ENCODE measurements at regions not wholly inside any gene's neighbourhood (a gene's known extent, or its start where the extent isn't known, plus 50 kb on each side); places are given as distances from the start of the nearest gene placed in this dataset.

- no peak for DNase-seq (ENCODE audit: low read depth in 2 of 2)
Observed at GRCh38 chr12:75974323-75975187, 57.0 kb downstream of the PHLDA1 start.

DNA sequence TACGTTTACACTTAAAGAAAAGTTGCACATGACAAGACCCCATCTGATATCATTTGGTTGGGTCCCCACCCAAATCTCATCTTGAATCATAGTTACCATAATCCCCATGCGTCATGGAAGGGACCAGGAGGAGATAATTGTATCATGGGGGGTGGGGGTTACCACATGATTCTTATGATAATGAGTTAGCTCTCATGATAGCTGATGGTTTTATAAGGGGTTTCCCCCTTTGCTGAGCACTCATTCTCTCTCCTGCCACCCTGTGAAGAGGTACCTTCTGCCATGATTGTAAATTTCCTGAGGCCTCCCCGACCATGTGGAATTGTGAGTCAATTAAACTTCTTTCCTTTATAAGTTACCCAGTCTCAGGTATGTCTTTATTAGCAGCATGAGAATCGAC, 60.3 kb downstream of the PHLDA1 start:
- DNase-seq (ENCODE audit: low read depth in 2 of 2): no peak

GRCh38 chr12:75970310-75970709, 61.3 kb downstream of the PHLDA1 start:
- no peak for DNase-seq (ENCODE audit: low read depth in 2 of 2)

- no peak for DNase-seq (ENCODE audit: low read depth in 2 of 2)
Observed at GRCh38 chr12:75969768-75970167, 61.8 kb downstream of the PHLDA1 start.

- no peak for DNase-seq (ENCODE audit: low read depth in 2 of 2)
Observed at GRCh38 chr12:75965661-75966060, 65.9 kb downstream of the PHLDA1 start.

DNA sequence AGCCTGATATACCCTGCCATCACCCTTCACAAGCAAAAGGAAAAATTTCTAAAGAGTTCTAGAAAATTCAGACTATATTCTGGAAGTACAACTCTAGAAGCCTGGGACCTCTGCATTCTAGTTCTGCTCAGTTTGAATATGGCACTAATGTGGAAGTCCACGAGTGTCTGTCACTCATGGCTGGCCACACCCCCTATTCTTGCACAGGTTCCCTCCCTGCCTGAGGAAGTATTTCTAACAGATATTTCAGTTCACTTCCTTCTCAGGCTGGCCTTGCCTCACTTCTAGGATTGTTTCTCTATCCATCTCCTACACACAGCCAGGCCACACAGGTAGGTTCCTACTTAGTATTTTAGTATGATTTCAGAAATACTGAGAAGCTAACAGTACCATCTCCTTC, 67.4 kb downstream of the PHLDA1 start:
- DNase-seq (ENCODE audit: low read depth in 2 of 2): no peak

GRCh38 chr12:75961878-75962277, 69.7 kb downstream of the PHLDA1 start:
- DNase-seq (ENCODE audit: low read depth in 2 of 2): no peak

- no peak for DNase-seq (ENCODE audit: low read depth in 2 of 2)
Observed at GRCh38 chr12:75960954-75961661, 70.5 kb downstream of the PHLDA1 start.

DNA sequence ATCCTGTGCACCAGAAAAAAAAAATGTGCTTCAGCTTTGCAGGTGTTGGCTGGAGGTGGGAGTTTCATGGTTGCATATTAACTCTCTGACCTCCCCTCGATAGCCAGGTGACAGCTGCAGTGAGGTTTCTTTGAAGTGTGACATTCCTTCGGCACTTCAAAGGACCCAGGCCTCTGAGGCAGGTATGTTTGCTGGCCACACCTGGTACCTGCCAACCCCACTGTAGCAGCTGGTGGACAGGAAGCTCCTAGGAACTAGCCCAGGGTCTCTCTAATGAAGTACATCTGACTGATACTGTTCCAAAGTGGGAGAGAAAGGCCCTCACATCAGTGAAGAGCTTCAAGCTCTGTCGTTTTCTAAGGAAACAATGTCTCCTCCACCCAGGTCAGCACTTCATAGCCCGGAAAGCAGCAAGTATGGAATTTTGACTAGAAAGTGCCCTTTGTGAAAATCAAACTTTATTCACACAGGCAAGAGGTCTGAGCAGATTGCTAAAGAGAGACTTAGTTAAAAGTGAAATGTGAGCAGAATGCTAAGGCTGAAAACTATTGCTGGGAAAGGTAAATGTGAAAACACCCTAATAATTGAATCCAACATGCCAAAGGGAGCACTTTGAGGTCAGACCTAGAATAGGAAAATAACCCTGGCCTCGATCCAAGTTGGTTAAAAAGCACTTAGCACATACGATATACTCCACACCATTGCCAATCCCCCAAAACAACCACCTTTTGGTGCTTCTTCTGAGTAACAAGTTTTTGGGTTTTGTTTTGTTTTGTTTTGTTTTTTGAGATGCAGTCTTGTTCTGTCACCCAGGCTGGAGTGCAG, 71.3 kb downstream of the PHLDA1 start:
- DNase-seq (ENCODE audit: low read depth in 2 of 2): no peak

- no peak for DNase-seq (ENCODE audit: low read depth in 2 of 2)
Observed at GRCh38 chr12:75959506-75959905, 72.1 kb downstream of the PHLDA1 start.

- no peak for DNase-seq (ENCODE audit: low read depth in 2 of 2)
Observed at GRCh38 chr12:75959060-75959459, 72.5 kb downstream of the PHLDA1 start.

- no peak for DNase-seq (ENCODE audit: low read depth in 2 of 2)
Observed at GRCh38 chr12:75955251-75955650, 76.3 kb downstream of the PHLDA1 start.

- no peak for DNase-seq (ENCODE audit: low read depth in 2 of 2)
Observed at GRCh38 chr12:75954749-75955148, 76.8 kb downstream of the PHLDA1 start.

DNA sequence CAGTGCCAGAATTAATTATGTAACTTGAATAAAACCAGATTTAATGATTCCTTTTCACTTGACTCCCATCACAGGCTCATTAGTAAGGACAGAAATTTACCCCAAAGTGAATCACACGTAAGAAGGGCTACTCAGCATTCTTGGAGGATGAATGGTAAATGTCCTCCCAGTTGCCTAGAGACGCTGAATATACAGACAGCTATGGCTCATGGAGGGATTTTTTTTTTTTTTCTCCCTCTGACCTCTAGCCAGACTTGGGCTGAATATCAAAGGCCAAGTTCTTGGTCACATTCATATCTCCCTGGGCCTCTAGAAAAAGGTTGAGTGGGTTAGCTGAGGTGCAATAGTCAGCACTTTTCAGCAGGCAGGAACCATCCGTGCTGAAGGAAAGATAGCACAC, 77.5 kb downstream of the PHLDA1 start:
- DNase-seq (ENCODE audit: low read depth in 2 of 2): no peak

DNA sequence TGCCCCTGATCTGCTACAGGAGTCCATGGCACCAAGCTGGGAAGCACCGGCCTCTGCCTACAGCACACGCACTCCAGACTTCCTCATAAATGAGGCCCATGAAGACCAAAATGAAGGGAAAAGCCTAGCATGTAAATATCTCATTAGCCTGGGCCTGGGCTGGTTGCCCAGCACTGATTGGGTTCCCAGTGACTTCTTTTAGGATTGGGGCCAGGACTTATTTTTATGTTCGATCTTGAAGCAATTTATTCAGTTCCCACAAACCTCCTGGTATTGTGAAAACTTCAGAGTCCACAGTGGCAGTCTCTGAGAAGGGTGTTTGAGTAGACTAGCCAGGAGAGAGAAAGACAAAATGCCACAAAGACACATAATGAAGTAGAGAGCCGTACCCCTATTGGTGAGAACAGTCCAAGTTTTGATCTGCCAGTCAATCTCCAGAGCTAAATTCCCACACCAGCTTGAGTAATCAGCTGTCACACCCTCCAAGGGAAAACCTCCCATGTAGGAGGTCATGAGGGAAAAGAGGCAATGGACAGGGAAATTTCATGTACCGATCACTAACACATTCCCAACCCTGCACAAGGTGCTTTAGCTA, 78.2 kb downstream of the PHLDA1 start:
- no peak for DNase-seq (ENCODE audit: low read depth in 2 of 2)

DNA sequence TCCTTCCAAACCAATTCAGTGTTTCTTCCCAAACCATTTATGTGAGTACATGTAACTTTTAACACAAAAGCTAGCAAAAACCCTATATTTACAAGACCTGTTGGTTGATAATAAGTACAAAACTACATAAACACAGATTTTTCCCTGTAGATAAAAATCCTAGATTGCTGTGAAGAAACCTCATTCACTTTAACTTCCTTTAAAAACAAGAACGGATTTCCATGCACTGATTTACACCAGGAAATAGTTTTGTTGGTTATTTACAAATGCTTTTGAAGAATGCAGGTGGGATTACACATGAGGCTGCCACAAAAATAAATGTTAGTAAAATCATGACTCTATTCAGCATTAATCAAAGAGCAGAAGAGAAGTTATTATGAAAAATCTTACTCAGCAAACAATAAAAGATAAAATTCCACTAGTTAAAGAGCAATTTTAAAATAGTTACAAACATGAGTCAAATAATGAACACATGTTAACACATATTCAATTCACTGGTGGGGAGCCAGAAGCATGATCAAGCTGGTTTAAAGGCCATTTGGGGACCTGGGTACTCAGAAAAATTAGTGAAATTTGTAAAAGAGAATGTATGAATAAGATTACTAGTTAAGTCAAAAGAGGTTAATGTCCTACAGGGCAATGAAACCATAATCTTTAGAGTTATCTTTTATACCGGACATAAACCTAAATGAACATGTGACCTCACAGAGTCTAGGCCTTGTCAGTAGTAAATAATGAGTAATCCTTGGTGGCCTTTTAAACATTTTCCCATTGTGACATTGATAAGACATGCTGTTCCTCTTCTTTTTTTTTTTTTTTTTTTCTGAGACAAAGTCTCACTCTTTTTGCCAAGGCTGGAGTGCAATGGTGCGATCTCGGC, 79.9 kb downstream of the PHLDA1 start:
- no peak for DNase-seq (ENCODE audit: low read depth in 2 of 2)

- no peak for DNase-seq (ENCODE audit: low read depth in 2 of 2)
Observed at GRCh38 chr12:75947156-75947723, 84.3 kb downstream of the PHLDA1 start.

DNA sequence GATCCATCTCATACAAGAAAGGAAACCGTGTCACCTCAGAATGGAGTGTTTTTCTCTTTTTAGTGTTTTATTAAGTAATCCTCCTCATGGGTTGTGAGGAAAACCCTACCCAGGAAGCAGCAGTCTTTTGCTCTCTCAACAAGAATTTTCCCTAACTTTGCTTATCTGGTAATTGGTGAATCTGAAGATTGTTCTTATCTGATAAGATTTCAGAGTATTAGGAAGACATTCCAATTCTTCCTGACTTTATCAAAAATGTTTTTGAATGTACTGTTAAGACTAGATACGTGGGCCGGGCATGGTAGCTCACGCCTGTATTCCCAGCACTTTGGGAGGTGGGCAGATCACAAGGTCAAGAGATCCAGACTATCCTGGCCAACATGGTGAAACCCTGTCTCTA, 86.0 kb downstream of the PHLDA1 start:
- DNase-seq (ENCODE audit: low read depth in 2 of 2): no peak

DNA sequence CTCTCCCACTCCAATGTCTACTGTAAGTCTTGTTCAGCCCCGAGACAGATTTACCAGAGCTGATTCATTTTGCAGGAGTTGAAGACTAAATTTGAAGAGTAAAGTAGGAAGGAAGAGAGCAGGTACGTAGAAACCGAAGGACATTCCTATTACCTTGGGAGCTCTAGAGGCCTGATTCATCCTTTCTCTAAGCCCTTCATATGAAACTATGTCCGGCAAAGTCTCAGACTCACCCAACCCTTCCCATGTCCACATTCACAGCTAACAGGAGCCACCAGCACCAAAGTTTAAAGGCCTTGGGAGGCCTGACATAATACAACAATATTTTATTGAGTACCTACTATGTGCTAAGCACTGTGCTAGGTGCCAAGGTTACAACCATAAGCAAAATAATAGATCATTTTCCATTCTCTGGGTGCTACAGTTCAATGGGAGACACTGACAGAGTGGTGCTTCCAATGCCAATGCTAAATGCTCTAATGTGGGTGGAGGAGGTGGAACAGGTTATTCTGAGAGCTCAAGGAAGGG, 86.6 kb downstream of the PHLDA1 start:
- DNase-seq (ENCODE audit: low read depth in 2 of 2): no peak

Data from stimulated activated CD8-positive, alpha-beta memory T cell treated with anti-CD3 and anti-CD28 coated beads, Interleukin-7, amount 100 ng/mL, for 4 hours (primary cell).